GM12874 (cell line): ENCODE measurements at regions not wholly inside any gene's neighbourhood (a gene's known extent, or its start where the extent isn't known, plus 50 kb on each side); places are given as distances from the start of the nearest gene placed in this dataset.

Experiments used
- TF ChIP-seq, protein P1 (sequence below): IDR thresholded peaks from 2 replicates; pipeline ENCODE4 v1.5.1; 2011; ENCODE audit warnings: low read depth, mild to moderate bottlenecking, control low read depth, low read length, moderate library complexity; ENCODE audit not compliant: insufficient read depth

DNA sequence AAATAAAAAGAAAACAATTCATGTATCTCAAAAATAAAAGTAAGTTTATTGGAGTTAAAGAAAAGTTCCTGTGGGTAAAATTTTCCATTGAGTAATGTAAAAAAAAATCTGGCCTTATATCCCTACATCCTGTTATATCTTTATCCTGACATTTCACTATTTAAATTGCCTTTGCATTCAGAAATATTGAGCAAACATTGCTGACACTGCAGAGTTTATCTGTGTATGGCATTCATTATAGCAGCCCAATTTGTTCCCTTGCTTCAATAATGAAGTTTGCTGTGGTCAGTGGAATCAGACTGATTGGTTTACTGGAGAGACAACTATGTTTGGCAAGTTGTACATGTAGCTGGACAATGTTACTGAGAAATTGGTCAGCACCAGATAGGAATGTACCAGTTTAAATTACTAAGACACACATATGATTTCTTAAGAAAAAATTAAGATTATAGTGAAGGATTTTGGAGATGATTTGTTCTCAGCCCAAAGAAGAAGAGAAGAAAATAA is 271.7 kb downstream of the ANKRD7 start:
- TF ChIP-seq, protein P1, sequence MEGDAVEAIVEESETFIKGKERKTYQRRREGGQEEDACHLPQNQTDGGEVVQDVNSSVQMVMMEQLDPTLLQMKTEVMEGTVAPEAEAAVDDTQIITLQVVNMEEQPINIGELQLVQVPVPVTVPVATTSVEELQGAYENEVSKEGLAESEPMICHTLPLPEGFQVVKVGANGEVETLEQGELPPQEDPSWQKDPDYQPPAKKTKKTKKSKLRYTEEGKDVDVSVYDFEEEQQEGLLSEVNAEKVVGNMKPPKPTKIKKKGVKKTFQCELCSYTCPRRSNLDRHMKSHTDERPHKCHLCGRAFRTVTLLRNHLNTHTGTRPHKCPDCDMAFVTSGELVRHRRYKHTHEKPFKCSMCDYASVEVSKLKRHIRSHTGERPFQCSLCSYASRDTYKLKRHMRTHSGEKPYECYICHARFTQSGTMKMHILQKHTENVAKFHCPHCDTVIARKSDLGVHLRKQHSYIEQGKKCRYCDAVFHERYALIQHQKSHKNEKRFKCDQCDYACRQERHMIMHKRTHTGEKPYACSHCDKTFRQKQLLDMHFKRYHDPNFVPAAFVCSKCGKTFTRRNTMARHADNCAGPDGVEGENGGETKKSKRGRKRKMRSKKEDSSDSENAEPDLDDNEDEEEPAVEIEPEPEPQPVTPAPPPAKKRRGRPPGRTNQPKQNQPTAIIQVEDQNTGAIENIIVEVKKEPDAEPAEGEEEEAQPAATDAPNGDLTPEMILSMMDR: no peak

DNA sequence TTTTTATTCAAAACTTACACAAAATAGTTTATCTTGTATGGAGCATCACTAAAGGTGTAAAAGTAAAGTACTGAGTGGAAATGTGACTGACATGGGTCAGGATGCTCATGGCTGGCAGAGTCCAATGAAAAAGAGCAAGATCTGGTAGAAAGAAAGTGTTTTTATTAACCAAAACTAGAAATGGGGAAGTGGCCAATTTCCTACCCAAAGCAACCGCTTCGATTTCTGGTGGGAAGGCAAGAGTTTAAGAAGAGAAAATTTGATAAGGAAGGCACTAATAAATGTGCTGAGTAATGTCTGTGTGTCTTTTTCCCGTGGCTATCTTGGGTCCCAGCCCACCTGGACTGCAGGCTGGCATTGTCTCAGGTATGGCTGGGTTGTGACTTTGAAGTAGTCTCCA is 277.7 kb downstream of the ANKRD7 start:
- TF ChIP-seq, protein P1: no peak

DNA sequence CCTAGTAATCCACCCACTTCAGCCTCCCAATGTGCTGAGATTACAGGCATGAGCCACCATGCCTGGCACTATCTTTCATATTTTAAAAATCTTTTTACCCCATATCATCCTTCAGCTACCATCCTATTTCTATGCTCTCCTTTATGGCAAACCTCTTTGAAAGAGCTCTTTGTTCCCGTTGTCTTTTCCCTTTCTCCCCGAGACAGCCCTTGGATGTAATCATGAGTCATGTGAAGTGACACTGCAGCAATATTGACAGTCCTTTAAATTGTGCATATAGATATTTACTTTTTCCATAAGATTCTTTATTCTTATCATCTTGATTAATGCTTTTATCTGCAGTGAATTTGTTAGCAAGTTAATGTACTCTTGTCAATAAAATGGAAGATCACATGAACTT is 286.6 kb downstream of the ANKRD7 start:
- TF ChIP-seq, protein P1: no peak

DNA sequence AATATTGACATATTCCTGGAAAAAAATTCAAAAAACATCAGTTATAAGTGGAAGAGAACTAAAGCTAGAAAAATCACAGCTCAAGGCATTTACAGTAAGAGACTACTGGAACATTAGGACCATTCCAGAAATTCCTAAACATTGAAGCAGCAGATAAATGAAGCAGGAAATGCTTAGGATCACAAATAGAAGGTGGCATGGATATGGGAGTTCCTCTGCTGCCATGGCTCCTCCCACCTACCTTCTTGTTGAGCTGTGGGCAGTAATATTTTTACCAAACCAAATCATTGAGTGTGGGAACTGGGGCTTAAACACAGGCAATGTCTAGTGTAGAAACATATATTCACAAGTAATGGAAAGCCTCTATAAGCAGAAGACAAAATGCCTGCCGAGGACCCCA is 292.8 kb downstream of the ANKRD7 start:
- TF ChIP-seq, protein P1: no peak

DNA sequence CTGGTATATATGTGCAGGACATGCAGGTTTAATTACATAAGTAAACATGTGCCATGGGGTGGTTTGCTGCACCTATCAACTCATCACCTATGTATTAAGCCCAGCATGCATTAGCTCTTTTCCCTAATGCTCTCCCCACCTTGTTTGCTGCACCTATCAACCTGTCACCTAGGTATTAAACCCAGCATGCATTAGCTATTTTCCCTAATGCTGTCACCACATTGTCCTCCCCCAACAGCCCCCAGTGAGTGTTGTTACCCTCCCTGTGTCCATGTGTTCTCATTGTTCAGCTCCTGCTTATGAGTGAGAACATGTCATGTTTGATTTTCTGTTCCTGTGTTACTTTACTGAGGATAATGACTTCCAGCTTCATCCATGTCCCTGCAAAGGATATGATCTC is 300.5 kb downstream of the ANKRD7 start:
- TF ChIP-seq, protein P1: no peak

DNA sequence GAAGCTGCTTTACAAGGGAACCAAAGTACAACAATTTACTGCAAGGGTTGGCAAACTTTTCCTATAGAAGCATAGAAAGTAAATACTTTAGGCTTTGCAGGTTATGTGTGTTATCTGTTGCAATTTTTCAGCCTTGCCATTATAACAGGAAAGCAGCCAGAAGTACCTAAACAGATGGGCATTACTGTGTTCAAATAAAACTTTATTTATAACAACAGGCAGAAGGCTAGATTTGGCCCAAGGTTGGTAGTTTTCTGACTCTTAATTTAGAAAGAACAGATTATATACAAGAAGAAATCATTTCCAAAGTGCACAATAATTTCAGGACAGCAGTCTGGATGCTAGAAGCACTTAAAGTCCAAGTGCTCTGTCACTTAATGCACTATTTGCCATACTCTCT is 307.1 kb downstream of the ANKRD7 start:
- TF ChIP-seq, protein P1: no peak

DNA sequence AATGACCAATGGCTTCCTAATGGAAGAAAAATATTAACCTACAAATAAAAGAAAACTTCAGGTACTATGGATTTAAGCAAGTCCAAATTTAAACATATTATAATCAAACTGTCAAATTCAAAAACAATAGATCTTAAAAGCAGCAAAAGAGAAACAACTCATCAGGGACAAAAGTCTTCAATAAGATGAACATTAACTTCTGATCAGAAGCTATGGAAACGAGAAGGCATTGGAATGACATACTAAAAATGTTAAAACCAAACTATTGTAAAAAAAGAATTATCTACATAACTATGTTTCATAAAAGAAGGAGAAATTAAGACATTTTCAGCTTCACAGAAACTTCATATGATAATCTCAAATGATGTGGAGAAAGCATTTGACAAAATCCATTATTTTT is 334.7 kb downstream of the ANKRD7 start:
- TF ChIP-seq, protein P1: no peak
